ENCODE measurements at regions not wholly inside any gene's neighbourhood (a gene's known extent, or its start where the extent isn't known, plus 50 kb on each side); places are given as distances from the start of the nearest gene placed in this dataset.

- DNase-seq, result no peak
These were observed 1406.8 kb downstream of the TBC1D22A start for GRCh38 chr22:48169227-48169626.

GRCh38 chr22:48167238-48167637 lies 1404.8 kb downstream of the TBC1D22A start:
- no peak for DNase-seq

GRCh38 chr22:48161298-48161697 lies 1398.8 kb downstream of the TBC1D22A start:
- no peak for DNase-seq

- no peak for DNase-seq
These were observed 1395.2 kb downstream of the TBC1D22A start for GRCh38 chr22:48157676-48158075.

GRCh38 chr22:48156603-48157355 lies 1394.3 kb downstream of the TBC1D22A start:
- DNase-seq, result no peak

GRCh38 chr22:48155446-48155845 lies 1393.0 kb downstream of the TBC1D22A start:
- DNase-seq, result no peak

GRCh38 chr22:48154943-48155240 lies 1392.4 kb downstream of the TBC1D22A start:
- DNase-seq, result no peak

- DNase-seq, result no peak
These were observed 1391.9 kb downstream of the TBC1D22A start for GRCh38 chr22:48154169-48154942.

- no peak for DNase-seq
These were observed 1391.3 kb downstream of the TBC1D22A start for GRCh38 chr22:48153726-48154125.

GRCh38 chr22:48152916-48153315 lies 1390.5 kb downstream of the TBC1D22A start:
- DNase-seq, result no peak

- no peak for DNase-seq
These were observed 1389.8 kb downstream of the TBC1D22A start for GRCh38 chr22:48152164-48152775.

- DNase-seq, result no peak
These were observed 1389.2 kb downstream of the TBC1D22A start for GRCh38 chr22:48151641-48152040.

- no peak for DNase-seq
These were observed 1385.4 kb downstream of the TBC1D22A start for GRCh38 chr22:48147831-48148230.

- no peak for DNase-seq
These were observed 1385.0 kb downstream of the TBC1D22A start for GRCh38 chr22:48147404-48147803.

GRCh38 chr22:48146426-48146825 lies 1384.0 kb downstream of the TBC1D22A start:
- DNase-seq, result no peak

GRCh38 chr22:48145738-48146137 lies 1383.3 kb downstream of the TBC1D22A start:
- no peak for DNase-seq

GRCh38 chr22:48144318-48144717 lies 1381.9 kb downstream of the TBC1D22A start:
- no peak for DNase-seq

GRCh38 chr22:48143856-48144255 lies 1381.4 kb downstream of the TBC1D22A start:
- DNase-seq, result no peak

GRCh38 chr22:48142388-48142787 lies 1379.9 kb downstream of the TBC1D22A start:
- no peak for DNase-seq

- DNase-seq, result no peak
These were observed 1378.9 kb downstream of the TBC1D22A start for GRCh38 chr22:48141301-48141700.

- no peak for DNase-seq
These were observed 1377.9 kb downstream of the TBC1D22A start for GRCh38 chr22:48140261-48140813.

GRCh38 chr22:48139776-48140175 lies 1377.3 kb downstream of the TBC1D22A start:
- DNase-seq, result no peak

GRCh38 chr22:48138855-48139254 lies 1376.4 kb downstream of the TBC1D22A start:
- no peak for DNase-seq

- DNase-seq, result no peak
These were observed 1376.0 kb downstream of the TBC1D22A start for GRCh38 chr22:48138427-48138826.
